HL-60 (cell line): ENCODE measurements at regions not wholly inside any gene's neighbourhood (a gene's known extent, or its start where the extent isn't known, plus 50 kb on each side); places are given as distances from the start of the nearest gene placed in this dataset.

ENCODE experiments used
- DNase-seq, 2 experiments: peaks; one replicate each; pipeline ENCODE4 v3.0.0-alpha.2; 2010 to 2020; ENCODE audit warnings: low read depth in 1 of 2, low spot score in 1 of 2
- H3K27ac ChIP-seq: fragments of 250-450 bp; sonication (Bioruptor Pico); replicated peaks from 2 replicates; pipeline ENCODE4 v1.5.1; 2020; ENCODE audit warnings: mild to moderate bottlenecking, moderate library complexity
- H3K27me3 ChIP-seq: fragments of 250-450 bp; sonication (Bioruptor Pico); 2 replicates; pipeline ENCODE4 v1.5.1; 2021; ENCODE audit warnings: mild to moderate bottlenecking, moderate library complexity; ENCODE audit not compliant: insufficient read depth, poor library complexity, severe bottlenecking
- H3K4me3 ChIP-seq: replicated peaks from 2 replicates; pipeline ENCODE4 v1.5.1; 2011; ENCODE audit warnings: mild to moderate bottlenecking, control low read depth, low read length; ENCODE audit not compliant: insufficient read depth
- CTCF ChIP-seq: IDR thresholded peaks from one replicate; pipeline ENCODE4 v1.5.1; 2011; ENCODE audit warnings: low read length, control low read depth, inconsistent platforms; ENCODE audit not compliant: insufficient read depth
- GABPA ChIP-seq: IDR thresholded peaks from 2 replicates; pipeline ENCODE4 v1.6.1; 2012; ENCODE audit warnings: low read depth
- POLR2AphosphoS5 ChIP-seq: IDR thresholded peaks from 2 replicates; pipeline ENCODE4 v1.6.1; 2012; ENCODE audit warnings: low read depth
- SPI1 ChIP-seq: IDR thresholded peaks from 2 replicates; pipeline ENCODE4 v1.6.1; 2012; ENCODE audit warnings: low read depth, mild to moderate bottlenecking, borderline replicate concordance
- TF ChIP-seq, protein P1 (sequence below): IDR thresholded peaks from 2 replicates; pipeline ENCODE4 v1.6.1; 2012; ENCODE audit warnings: low read depth; ENCODE audit not compliant: insufficient replicate concordance

DNA sequence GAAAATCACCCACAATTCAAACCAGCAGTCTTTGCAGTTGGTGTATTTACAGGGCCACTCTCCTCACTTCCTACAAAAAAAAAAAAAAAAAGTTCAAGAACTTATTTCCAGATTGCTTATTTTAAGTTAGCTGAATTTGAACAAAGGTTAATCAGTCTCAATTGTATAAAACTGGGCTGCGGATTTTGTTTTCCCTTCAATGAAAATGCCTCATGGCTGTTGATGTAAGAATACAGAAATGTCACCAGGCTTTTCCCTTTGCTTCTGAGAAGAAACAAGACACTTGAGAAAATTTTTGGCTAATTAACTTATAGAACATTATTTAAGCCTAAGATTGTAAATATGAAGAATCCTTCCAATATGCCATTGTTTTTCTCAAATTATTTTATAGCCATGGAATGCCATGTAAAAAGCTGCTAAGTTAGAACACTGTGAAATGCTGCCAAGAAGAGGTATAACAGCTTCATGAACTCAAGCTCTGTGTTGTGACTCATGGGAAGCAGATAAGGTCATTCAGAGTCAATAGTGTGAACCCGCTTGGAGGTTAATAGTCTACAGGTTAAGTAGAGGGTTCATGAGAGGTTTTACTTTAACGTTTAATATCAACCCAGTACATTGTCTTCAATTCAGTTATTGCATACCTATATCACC lies 84.3 kb upstream of the ABI3BP start:
- TF ChIP-seq CTCF: no peak
- TF ChIP-seq, protein P1, sequence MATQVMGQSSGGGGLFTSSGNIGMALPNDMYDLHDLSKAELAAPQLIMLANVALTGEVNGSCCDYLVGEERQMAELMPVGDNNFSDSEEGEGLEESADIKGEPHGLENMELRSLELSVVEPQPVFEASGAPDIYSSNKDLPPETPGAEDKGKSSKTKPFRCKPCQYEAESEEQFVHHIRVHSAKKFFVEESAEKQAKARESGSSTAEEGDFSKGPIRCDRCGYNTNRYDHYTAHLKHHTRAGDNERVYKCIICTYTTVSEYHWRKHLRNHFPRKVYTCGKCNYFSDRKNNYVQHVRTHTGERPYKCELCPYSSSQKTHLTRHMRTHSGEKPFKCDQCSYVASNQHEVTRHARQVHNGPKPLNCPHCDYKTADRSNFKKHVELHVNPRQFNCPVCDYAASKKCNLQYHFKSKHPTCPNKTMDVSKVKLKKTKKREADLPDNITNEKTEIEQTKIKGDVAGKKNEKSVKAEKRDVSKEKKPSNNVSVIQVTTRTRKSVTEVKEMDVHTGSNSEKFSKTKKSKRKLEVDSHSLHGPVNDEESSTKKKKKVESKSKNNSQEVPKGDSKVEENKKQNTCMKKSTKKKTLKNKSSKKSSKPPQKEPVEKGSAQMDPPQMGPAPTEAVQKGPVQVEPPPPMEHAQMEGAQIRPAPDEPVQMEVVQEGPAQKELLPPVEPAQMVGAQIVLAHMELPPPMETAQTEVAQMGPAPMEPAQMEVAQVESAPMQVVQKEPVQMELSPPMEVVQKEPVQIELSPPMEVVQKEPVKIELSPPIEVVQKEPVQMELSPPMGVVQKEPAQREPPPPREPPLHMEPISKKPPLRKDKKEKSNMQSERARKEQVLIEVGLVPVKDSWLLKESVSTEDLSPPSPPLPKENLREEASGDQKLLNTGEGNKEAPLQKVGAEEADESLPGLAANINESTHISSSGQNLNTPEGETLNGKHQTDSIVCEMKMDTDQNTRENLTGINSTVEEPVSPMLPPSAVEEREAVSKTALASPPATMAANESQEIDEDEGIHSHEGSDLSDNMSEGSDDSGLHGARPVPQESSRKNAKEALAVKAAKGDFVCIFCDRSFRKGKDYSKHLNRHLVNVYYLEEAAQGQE: no peak
- no peak for TF ChIP-seq GABPA
- TF ChIP-seq SPI1: no peak
- no peak for TF ChIP-seq POLR2AphosphoS5
- Histone ChIP-seq H3K4me3 (no peak overlapping the region), H3K27me3 (no peaks in the 10 kb centered on the region), H3K27ac (no peak overlapping the region)
- DNase-seq: no peak

GRCh38 chr3:101074518-101074917 lies 81.3 kb upstream of the ABI3BP start:
- TF ChIP-seq SPI1 (no peak), POLR2AphosphoS5 (no peak), CTCF (no peak), GABPA (no peak)
- TF ChIP-seq, protein P1: no peak
- Histone ChIP-seq H3K27me3 (no peaks in the 10 kb centered on the region), H3K27ac (no peak overlapping the region), H3K4me3 (no peak overlapping the region)
- DNase-seq: no peak

GRCh38 chr3:101072300-101072699 lies 79.1 kb upstream of the ABI3BP start:
- TF ChIP-seq CTCF (no peak), GABPA (no peak), SPI1 (no peak), POLR2AphosphoS5 (no peak)
- TF ChIP-seq, protein P1: no peak
- Histone ChIP-seq H3K27ac (no peak overlapping the region), H3K4me3 (no peak overlapping the region), H3K27me3 (no peaks in the 10 kb centered on the region)
- DNase-seq: no peak
